A549 (cell line): ENCODE measurements at regions not wholly inside any gene's neighbourhood (a gene's known extent, or its start where the extent isn't known, plus 50 kb on each side); places are given as distances from the start of the nearest gene placed in this dataset.

ENCODE experiments used
- ATAC-seq, 2 experiments: fragments of 200-7000 bp in 1 of 2; fragments of >200 bp in 1 of 2; cut with Nextera tagmentation in 1 of 2; cut with Tn5 transposase in 1 of 2; 3 replicates each; pipeline versions ENCODE4 v1.8.0 to v1.9.1; 2018 to 2020; ENCODE audit warnings: mild to moderate bottlenecking in 1 of 2, moderate library complexity in 1 of 2
- CTCF ChIA-PET: fragments of 300-600 bp; sonication (Branson Sonifier 250); formaldehyde crosslinking; extraction: SDS; loops from one replicate; lab custom pipeline; 2021; ENCODE audit warnings: antibody characterized with exemption, inconsistent platforms; lab: Yijun Ruan, JAX
- POLR2A ChIA-PET: fragments of 350-600 bp; formaldehyde crosslinking; extraction: SDS; loops from one replicate; lab custom pipeline; 2021; ENCODE audit warnings: antibody characterized with exemption, inconsistent platforms; lab: Yijun Ruan, JAX
- DNase-seq, 2 experiments: peaks; one replicate each; pipeline versions ENCODE4 v3.0.0 to v3.0.0-alpha.2; 2011 to 2016; ENCODE audit warnings: low read depth in 1 of 2, low spot score in 1 of 2
- FAIRE-seq: peaks from 2 replicates; lab custom pipeline; 2011; peaks lifted over from hg19 to GRCh38; lab: Jason Lieb, UNC
- H3K27ac ChIP-seq, 2 experiments: fragments of >200 bp; sonication (Bioruptor Twin); formaldehyde crosslinking; 3 replicates each; pipeline ENCODE4 v1.5.1; 2016 to 2017
- H3K4me1 ChIP-seq: fragments of >200 bp; sonication (Bioruptor Twin); formaldehyde crosslinking; 3 replicates; pipeline ENCODE4 v1.6.1; 2016
- H3K4me2 ChIP-seq: fragments of >200 bp; sonication (Bioruptor Twin); formaldehyde crosslinking; 3 replicates; pipeline ENCODE4 v1.6.1; 2016
- H3K4me3 ChIP-seq: fragments of >200 bp; sonication (Bioruptor Twin); formaldehyde crosslinking; 3 replicates; pipeline ENCODE4 v1.5.1; 2016
- H3K9me3 ChIP-seq: fragments of >200 bp; sonication (Bioruptor Twin); formaldehyde crosslinking; 3 replicates; pipeline ENCODE4 v1.6.1; 2016
- ATOH8 ChIP-seq: fragments of 250-450 bp; sonication (Bioruptor Pico); IDR thresholded peaks from 2 replicates; pipeline ENCODE4 v1.5.0; 2020; ENCODE audit warnings: low read depth, mild to moderate bottlenecking, moderate library complexity
- CHD2 ChIP-seq: fragments of 150-350 bp; IDR thresholded peaks from 2 replicates; pipeline ENCODE4 v1.6.1; 2014; ENCODE audit warnings: low read length; ENCODE audit not compliant: partially characterized antibody
- CHD4 ChIP-seq: fragments of 200-600 bp; sonication (generic); IDR thresholded peaks from 2 replicates; pipeline ENCODE4 v1.6.1; 2016; ENCODE audit warnings: antibody characterized with exemption, mild to moderate bottlenecking, borderline replicate concordance
- EHF ChIP-seq: fragments of 250-450 bp; sonication (Bioruptor Pico); IDR thresholded peaks from 2 replicates; pipeline ENCODE4 v1.5.0; 2020; ENCODE audit warnings: mild to moderate bottlenecking
- EHMT2 ChIP-seq: fragments of 200-600 bp; sonication (generic); IDR thresholded peaks from 2 replicates; pipeline ENCODE4 v1.6.1; 2016; ENCODE audit warnings: antibody characterized with exemption, low read depth, mild to moderate bottlenecking, moderate library complexity
- FOSB ChIP-seq: fragments of 250-450 bp; sonication (Bioruptor Pico); IDR thresholded peaks from 2 replicates; pipeline ENCODE4 v1.5.0; 2020; ENCODE audit warnings: mild to moderate bottlenecking, moderate library complexity
- GATA3 ChIP-seq: IDR thresholded peaks from 2 replicates; pipeline ENCODE4 v1.6.1; 2012; ENCODE audit warnings: borderline replicate concordance
- HES2 ChIP-seq: fragments of >200 bp; sonication (Bioruptor Twin); formaldehyde crosslinking; IDR thresholded peaks from 2 replicates; pipeline ENCODE4 v1.6.1; 2016
- JUNB ChIP-seq: fragments of >200 bp; sonication (Bioruptor Twin); formaldehyde crosslinking; IDR thresholded peaks from 2 replicates; pipeline ENCODE4 v1.6.1; 2016
- KDM5A ChIP-seq: fragments of 200-600 bp; sonication (generic); IDR thresholded peaks from 2 replicates; pipeline ENCODE4 v1.6.1; 2016; ENCODE audit warnings: antibody characterized with exemption, mild to moderate bottlenecking
- MAFK ChIP-seq: fragments of 450-650 bp; IDR thresholded peaks from 2 replicates; pipeline ENCODE4 v1.6.1; 2014; ENCODE audit not compliant: partially characterized antibody
- MAZ ChIP-seq: fragments of 150-350 bp; IDR thresholded peaks from 2 replicates; pipeline ENCODE4 v1.6.1; 2014; ENCODE audit warnings: antibody characterized with exemption, low read depth, low read length, borderline replicate concordance
- NPAS2 ChIP-seq: fragments of 250-450 bp; sonication (Bioruptor Pico); IDR thresholded peaks from 2 replicates; pipeline ENCODE4 v1.8.0; 2022; ENCODE audit warnings: mild to moderate bottlenecking, moderate library complexity, borderline replicate concordance
- PBX3 ChIP-seq: IDR thresholded peaks from 2 replicates; pipeline ENCODE4 v1.6.1; 2012
- PHF8 ChIP-seq: fragments of 200-600 bp; sonication (generic); IDR thresholded peaks from 2 replicates; pipeline ENCODE4 v1.6.1; 2016; ENCODE audit warnings: low read depth, mild to moderate bottlenecking, antibody characterized with exemption, moderate library complexity, borderline replicate concordance
- RAD21 ChIP-seq, 2 experiments: fragments of >200 bp in 1 of 2; sonication (Bioruptor Twin) in 1 of 2; formaldehyde crosslinking in 1 of 2; IDR thresholded peaks in 1 of 2; conservative IDR thresholded peaks in 1 of 2; 2 replicates in 1 of 2; 3 replicates in 1 of 2; pipeline ENCODE4 v1.6.1; 2012 to 2018; ENCODE audit warnings: inconsistent platforms in 1 of 2
- RARB ChIP-seq: fragments of 250-450 bp; sonication (Bioruptor Pico); IDR thresholded peaks from 2 replicates; pipeline ENCODE4 v1.8.0; 2021; ENCODE audit warnings: mild to moderate bottlenecking, moderate library complexity
- REST ChIP-seq: fragments of 200-600 bp; sonication (generic); IDR thresholded peaks from 2 replicates; pipeline ENCODE4 v1.6.1; 2016; ENCODE audit warnings: antibody characterized with exemption, mild to moderate bottlenecking, moderate library complexity
- SREBF2 ChIP-seq: fragments of 450-650 bp; IDR thresholded peaks from 2 replicates; pipeline ENCODE4 v1.6.1; 2014; ENCODE audit warnings: mild to moderate bottlenecking, moderate library complexity
- ZC3H11A ChIP-seq: fragments of 450-650 bp; IDR thresholded peaks from 2 replicates; pipeline ENCODE4 v1.6.1; 2014; ENCODE audit warnings: antibody characterized with exemption, mild to moderate bottlenecking
- ZFP36 ChIP-seq: fragments of 450-650 bp; IDR thresholded peaks from 2 replicates; pipeline ENCODE4 v1.6.1; 2014; ENCODE audit warnings: borderline replicate concordance; ENCODE audit not compliant: partially characterized antibody
- WGBS: methylation state at CpG from one replicate; pipeline ENCODE4 v1.1.6; 2017; ENCODE audit errors: missing lambda C conversion rate; 5-methylcytosine and 5-hydroxymethylcytosine counted together

GRCh38 chr10:3693022-3693697 is 91.8 kb downstream of the KLF6 start:
- ATAC-seq (no peak), DNase-seq (no peak), FAIRE-seq (no peak)
- ChIA-PET CTCF (no interaction called here), POLR2A (no interaction called here)
- Histone ChIP-seq H3K9me3 (no peaks in the 10 kb centered on the region), H3K27ac (no peak overlapping the region), H3K4me2 (no peak overlapping the region), H3K4me1 (peaks cover 6% of the 10 kb centered on the region; the same call in 2 of the 3 replicates), H3K4me3 (no peak overlapping the region)
- TF ChIP-seq JUNB (no peak), GATA3 (no peak), CHD2 (no peak), ZFP36 (no peak), ATOH8 (no peak), NPAS2 (CRISPR knock-in tag) (no peak), EHF (CRISPR knock-in tag) (no peak), MAZ (no peak), CHD4 (no peak), PBX3 (no peak), KDM5A (no peak), PHF8 (no peak)
- 87% methylated on average over 11 of the region's 11 CpGs for WGBS

GRCh38 chr10:3692387-3692999 is 92.5 kb downstream of the KLF6 start:
- 62% methylated on average over 7 of the region's 7 CpGs for WGBS
- ChIA-PET CTCF (no interaction called here), POLR2A (no interaction called here)
- FAIRE-seq: no peak
- ATAC-seq: no peak
- Histone ChIP-seq H3K9me3 (no peaks in the 10 kb centered on the region), H3K27ac (no peak overlapping the region), H3K4me1 (peaks cover 6% of the 10 kb centered on the region; the same call in 2 of the 3 replicates), H3K4me2 (no peak overlapping the region), H3K4me3 (no peak overlapping the region)
- no peak for DNase-seq
- TF ChIP-seq MAFK: no peak
- TF ChIP-seq ZC3H11A: no peak
- TF ChIP-seq SREBF2: no peak
- no peak for TF ChIP-seq ATOH8
- no peak for TF ChIP-seq RAD21 (conservative IDR thresholded peaks at IDR 0.05 in 1 of 2, IDR thresholded peaks at IDR 0.05 in 1 of 2)
- no peak for TF ChIP-seq HES2
- TF ChIP-seq EHMT2: no peak
- no peak for TF ChIP-seq JUNB
- no peak for TF ChIP-seq RARB

- POLR2A ChIA-PET: no interaction called here
- Histone ChIP-seq H3K27ac (no peak overlapping the region), H3K4me3 (no peak overlapping the region), H3K4me1 (peaks cover 6% of the 10 kb centered on the region; the same call in 2 of the 3 replicates), H3K4me2 (no peak overlapping the region), H3K9me3 (no peaks in the 10 kb centered on the region)
- ATAC-seq (no peak), FAIRE-seq (no peak), DNase-seq (no peak)
- 68% methylated on average over 8 of the region's 8 CpGs for WGBS
- TF ChIP-seq FOSB (CRISPR knock-in tag) (no peak), HES2 (no peak), GATA3 (no peak), RAD21 (conservative IDR thresholded peaks at IDR 0.05 in 1 of 2, IDR thresholded peaks at IDR 0.05 in 1 of 2) (no peak), REST (0 out of 2 replicates have a peak, but pooled peaks have one; percentile 17)
- CTCF ChIA-PET: no interaction called here
Measured at GRCh38 chr10:3691482-3691881, 93.5 kb downstream of the KLF6 start.
